AG09319 (cell line): ENCODE measurements at regions not wholly inside any gene's neighbourhood (a gene's known extent, or its start where the extent isn't known, plus 50 kb on each side); places are given as distances from the start of the nearest gene placed in this dataset.

Source experiments
- DNase-seq: peaks from one replicate; pipeline ENCODE4 v3.0.0-alpha.2; 2010; ENCODE audit warnings: low read depth; ENCODE audit errors: extremely low read depth
- CTCF ChIP-seq: IDR thresholded peaks from 2 replicates; pipeline ENCODE4 v1.5.1; 2011; ENCODE audit warnings: low read depth, mild to moderate bottlenecking, inconsistent platforms, low read length, moderate library complexity

GRCh38 chr13:99692854-99693253, 191.6 kb downstream of the TM9SF2 start:
- DNase-seq: no peak
- no peak for TF ChIP-seq CTCF

- DNase-seq: no peak
- TF ChIP-seq CTCF: no peak
Observed at GRCh38 chr13:99691552-99691951, 190.3 kb downstream of the TM9SF2 start.

GRCh38 chr13:99690426-99691174, 189.3 kb downstream of the TM9SF2 start:
- DNase-seq: no peak
- TF ChIP-seq CTCF: no peak

GRCh38 chr13:99689955-99690354, 188.7 kb downstream of the TM9SF2 start:
- no peak for TF ChIP-seq CTCF
- DNase-seq: no peak

- no peak for TF ChIP-seq CTCF
- no peak for DNase-seq
Observed at GRCh38 chr13:99688776-99689175, 187.5 kb downstream of the TM9SF2 start.

- no peak for TF ChIP-seq CTCF
- no peak for DNase-seq
Observed at GRCh38 chr13:99687723-99688397, 186.6 kb downstream of the TM9SF2 start.

GRCh38 chr13:99686944-99687411, 185.7 kb downstream of the TM9SF2 start:
- no peak for DNase-seq
- no peak for TF ChIP-seq CTCF
